ENCODE measurements at regions not wholly inside any gene's neighbourhood (a gene's known extent, or its start where the extent isn't known, plus 50 kb on each side); places are given as distances from the start of the nearest gene placed in this dataset.
"Not testable (repeated sequence)": the region's sequence is repeated elsewhere in the genome, so short reads cannot be mapped to it uniquely, and the experiment has no call there.

DNA sequence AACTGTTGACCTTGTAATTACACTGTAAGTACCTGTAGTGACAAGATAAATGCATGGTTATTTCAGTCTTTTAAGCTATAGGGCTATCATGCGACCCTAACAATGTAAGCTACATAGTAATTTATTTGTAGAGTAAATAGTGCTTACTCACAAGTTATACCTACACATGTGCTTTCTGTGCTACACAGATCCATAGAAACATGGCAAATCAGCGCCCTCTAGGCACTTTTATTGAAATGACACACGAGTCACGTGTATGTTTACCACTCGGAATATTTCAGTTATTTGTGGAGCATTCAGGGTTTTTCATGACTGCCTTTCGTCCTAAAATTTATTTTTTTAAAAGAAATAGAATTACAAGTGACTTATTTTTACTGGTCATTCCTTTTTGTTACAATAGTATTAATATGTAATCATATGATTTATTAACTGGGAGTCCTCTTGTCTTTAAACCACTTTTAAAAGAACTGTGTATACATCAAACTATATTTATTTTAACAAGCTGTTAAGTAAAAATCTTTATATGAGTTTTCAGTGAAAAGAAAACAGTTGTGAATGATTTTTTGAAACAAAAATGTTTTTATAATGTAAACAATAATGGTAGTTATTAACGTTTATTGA is 1242.3 kb upstream of the WWC1 start:
- no peak for DNase-seq (ENCODE audit: low read depth)

DNA sequence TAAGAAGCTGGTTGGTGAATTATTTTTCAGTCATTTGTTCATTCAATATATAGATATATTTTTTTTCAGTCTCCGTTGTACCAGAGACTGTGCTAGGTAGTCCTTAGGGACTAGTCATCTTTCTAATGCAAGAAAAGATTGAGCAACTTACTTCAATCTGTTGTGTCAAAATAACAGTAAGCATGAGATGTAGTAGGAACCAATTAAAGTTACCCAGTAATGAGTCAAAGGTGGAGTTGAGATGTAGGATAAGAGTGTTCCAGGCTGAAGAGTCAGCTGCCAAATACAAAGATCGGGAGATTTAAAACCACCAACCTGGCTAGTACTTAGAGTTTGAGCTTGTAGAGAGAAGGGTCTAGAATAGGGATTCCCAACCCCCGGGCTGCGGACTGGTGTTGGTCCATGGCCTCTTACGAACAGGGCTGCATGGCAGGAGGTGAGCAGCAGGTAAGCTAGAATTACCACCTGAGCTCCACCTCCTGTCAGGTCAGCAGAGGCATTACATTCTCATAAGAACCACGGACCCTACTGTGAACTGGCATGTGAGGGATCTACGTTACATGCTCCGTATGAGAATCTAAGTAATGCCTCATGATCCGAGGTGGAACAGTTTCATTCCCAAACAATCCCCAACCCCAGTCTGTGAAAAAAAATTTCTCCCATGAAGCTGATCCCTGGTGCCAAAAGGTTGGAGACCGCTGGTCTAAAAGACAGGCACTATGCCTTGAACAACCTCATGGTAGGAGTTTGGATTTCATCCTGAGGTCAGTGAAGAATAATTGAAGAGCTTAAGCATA is 1241.5 kb upstream of the WWC1 start:
- no peak for DNase-seq (ENCODE audit: low read depth)

DNA sequence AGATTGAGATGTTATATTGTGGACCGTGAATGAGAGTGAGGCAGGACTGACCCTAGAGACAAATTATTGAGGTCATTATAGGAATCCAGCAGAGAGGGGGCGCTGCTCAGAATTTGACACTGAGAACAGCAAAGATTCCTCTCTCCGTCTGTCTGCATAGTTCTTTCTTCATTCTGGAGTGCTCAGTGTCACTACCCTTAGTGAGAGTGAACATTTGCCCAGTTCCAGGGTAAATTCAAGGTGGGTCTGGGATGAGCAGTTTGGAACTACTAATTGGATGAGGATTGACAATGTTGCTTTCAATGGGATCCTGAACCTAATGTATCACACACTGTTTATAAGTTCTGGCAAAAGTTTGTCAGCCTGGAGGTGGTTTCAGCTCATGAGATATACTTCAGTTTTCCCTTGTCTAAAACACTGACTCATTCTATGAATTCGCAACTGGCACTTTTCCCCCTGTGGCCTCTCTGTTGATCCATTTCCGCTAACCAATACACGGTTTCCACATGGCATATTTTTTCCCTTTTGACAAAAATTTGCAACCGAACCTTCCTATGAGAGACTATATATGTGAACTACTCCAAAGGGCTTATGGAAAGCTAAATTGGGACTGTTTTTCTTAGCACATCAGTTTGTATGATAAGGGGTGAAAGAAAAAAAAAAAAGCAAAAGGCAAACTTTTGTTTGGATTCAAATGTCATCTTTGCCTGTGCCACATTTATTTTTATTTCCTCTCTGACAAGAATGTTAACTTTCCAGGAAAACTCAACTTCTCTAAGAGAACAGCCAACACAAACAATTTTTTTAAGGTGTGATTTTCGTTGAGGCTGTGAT is 1240.7 kb upstream of the WWC1 start:
- no peak for DNase-seq (ENCODE audit: low read depth)

DNA sequence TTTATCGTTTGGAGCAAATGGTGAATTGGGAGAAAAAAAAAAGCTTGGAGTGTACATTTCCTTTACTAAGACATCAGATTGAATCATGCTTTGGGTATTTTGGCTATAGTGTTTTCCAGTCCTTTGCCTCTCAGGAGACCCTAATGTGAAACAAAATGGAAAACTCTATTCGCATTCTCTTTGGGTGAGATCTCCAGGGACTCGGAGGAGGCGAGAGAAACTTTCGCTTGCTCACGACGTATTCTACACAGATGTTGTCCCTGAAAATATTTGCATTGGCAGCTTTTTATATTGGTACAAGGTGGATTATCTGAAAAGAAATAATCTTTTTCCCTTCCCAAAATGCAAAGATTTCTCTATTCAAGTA is 1240.1 kb upstream of the WWC1 start:
- DNase-seq (ENCODE audit: low read depth) = no peak

DNA sequence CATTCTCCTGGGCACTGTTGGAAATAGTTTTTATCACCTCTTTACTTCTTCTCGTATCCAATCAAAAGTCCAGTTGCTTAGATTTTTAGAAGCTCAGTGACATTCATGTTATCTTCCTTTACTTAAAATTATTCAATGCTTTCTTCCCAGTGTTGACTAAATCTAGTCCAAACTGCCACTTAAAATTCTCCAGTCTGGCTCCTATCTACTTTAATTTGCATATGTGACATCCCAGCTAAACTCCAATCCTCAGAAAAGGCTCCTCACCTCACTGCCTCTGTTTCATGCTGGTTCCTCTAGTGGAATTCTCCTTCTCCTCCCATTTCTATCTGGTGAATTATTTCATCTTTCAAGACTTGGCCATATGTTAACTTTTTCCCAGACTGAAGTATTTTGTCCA is 1238.7 kb upstream of the WWC1 start:
- DNase-seq (ENCODE audit: low read depth) = no peak

DNA sequence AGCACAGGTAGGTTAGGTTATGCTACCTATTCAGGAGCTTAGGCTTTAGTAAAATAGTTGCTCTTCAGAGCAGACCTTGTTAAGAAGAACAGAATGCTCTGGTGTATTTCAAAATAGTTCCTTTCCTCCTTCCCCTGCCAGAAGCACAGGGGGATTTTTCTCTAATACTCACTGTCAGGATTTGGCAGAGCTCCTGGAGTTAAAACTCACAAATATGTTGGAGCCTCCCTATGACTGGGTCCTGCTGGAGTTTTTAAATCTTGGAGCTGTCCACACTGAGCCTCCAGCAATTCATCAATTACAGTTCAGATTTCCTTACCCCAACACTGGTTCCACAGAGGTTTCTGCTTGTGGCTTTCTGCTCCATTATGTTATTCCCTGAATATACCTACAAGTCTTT is 1233.8 kb upstream of the WWC1 start:
- no peak for DNase-seq (ENCODE audit: low read depth)

DNA sequence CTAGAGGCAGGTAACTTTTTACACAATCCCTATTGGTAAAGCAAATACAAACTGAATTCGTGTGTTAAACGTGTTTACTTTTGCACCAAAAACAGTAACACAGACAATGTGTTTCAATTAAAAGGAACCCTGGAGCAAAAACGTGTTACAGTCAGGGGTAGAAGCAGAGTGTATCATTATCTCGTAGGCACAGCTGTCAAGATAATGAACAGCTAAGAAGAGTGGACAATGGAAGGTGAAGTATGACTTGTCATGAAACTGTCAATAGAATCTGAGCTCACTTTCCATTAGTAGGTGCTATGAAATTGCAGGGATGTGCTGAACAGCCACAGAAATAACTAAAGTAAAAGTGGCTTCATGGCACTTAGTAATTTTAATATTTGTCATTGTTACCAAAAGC is 1229.8 kb upstream of the WWC1 start:
- no peak for DNase-seq (ENCODE audit: low read depth)

DNA sequence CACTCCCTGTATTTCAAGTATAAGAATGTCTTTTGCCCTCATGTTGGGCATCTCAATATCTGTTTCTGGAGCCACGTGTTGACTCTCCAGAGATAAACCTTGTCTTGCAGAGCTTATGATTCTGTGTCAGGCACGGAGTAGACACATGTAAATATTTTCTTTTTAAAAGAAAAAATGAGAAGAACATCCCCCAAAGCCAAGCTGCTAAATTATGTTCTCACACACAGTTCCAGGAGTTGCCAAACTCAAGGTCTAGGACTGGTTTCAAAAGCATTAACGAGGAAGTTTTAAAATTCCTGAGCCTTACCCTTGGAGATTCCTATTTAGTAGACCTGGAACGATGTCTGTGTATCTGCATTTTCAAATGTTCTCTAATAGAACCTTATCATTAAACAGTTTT is 1228.3 kb upstream of the WWC1 start:
- DNase-seq (ENCODE audit: low read depth) = no peak

DNA sequence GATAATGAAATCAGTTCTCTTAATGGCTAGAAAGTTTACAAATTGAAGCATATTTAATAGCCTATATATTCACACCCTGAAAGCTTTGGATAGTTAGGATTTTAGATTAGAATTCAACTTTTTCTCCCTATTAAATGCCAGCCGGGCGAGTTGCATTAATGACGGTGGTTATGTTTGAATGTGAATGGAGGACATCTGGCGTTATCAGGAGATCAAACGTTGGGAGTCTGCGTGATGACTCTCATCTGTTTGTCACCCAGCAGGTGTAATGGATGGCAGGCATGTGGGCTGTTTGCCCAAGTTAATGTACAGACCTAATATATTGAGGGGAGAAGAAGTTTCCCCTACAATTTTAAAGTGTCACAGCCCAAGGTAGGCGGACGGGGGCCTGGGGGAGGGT is 1227.7 kb upstream of the WWC1 start:
- no peak for DNase-seq (ENCODE audit: low read depth)

DNA sequence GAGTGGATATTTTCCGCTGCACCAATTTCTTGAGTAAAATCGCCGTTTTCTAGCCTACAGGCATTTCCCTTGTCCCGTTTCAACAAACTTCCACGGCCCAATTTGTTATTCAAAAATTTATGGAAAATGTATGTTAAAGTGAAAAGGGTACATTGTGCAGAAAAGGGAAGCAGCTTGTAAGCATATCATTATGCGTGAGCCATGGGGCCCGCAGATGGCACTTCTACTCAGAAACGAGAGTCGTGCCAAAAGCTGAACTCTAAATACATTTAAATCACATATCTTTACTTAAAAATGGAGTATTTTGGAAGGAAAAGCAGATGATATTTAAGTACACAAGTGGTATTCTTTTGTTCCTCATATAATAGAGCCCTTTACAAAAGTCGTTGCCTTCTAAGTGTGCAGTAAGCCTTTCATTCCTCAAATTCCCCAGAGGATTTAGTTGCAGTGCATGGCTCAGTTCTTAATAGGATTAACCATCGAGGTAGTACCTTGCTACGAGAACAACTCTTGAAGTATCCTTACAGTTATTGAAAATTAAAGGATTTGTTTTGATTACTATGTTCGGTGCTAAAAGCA is 1227.2 kb upstream of the WWC1 start:
- no peak for DNase-seq (ENCODE audit: low read depth)

DNA sequence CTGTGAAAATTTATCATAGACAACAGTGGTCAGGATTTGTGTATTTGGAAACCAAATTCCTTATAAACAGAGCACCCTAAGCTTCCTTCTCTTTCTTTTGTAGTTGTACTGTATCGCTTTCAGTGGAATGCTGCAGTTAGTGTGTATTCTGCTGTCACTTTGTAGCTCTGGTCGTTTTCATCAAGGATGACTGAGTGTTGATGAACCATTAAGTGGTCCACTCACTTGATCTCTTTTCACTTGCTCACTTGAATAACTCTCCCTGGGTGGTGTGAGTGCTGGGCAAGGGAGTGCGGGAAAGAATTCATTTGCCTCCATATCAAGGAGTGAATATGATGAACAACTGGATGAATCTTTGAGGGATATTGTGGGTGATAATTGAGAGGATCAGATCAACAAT is 1225.7 kb upstream of the WWC1 start:
- no peak for DNase-seq (ENCODE audit: low read depth)

DNA sequence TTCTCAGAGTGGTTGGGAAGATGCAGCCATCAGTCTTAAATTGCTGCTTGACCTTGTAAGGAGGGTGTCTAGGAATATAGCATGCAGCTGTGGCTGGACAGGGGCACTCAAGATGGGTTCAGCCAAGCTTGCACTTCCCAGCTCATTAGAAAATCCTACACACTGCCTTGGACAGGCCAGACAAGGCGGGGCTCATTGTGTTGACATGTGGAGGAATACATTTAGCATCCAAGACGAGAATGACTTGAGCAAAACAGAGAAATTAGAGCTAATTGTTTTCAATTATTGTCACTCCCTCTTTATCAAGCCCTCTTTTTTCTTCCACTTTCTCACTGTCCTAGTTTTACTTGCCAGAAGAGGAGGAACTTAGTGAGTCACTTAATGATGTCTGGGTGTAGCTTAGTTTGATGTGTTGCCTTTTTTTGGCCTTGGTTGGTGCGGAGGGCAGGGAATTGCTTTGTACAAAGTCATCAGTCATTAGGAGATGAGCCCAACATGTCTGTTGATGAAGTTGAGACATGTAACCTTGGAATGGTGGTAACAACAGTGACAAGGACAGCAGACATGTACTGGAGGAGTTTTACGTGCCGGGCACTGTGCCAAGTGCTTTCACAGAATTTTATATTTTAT is 1219.3 kb upstream of the WWC1 start:
- no peak for DNase-seq (ENCODE audit: low read depth)

DNA sequence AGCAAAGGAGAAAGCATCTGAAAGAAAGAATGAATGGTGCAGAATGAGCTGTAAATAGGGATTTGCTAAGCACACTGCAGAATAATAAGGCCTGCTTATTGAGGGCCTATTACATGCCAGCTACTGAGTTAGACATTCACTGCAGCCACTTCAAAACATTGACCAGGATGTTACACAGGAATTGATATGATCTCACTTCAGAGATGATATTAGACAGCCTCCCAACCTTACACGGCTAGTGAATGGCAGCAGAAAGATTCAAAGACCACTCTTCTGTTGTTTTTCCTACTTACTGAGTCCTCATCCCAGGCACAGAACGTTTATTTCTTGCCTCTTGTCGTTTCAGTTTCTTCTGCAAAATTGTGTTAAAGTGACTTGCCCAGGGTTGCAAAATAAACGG is 1209.9 kb upstream of the WWC1 start:
- no peak for DNase-seq (ENCODE audit: low read depth)

DNA sequence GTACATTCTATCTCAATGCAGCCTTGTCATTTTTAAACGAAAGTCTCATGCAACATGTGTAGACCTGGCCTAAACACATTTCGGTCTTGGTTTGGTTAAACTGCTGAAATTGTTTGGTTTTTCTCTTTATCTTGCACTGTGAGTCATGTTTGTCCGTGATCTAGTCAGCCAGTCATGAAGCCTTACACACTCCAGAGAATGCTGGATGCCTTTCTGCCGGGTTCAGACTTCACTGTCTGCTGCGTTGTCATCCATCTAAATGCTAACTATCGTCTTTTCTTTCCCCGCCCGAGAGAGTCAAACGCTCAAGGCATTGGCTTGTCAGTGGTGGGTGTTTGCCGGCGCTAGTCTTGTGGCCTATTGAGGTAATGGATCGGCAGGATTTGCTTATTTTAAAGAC is 1194.6 kb upstream of the WWC1 start:
- DNase-seq (ENCODE audit: low read depth) = no peak

DNA sequence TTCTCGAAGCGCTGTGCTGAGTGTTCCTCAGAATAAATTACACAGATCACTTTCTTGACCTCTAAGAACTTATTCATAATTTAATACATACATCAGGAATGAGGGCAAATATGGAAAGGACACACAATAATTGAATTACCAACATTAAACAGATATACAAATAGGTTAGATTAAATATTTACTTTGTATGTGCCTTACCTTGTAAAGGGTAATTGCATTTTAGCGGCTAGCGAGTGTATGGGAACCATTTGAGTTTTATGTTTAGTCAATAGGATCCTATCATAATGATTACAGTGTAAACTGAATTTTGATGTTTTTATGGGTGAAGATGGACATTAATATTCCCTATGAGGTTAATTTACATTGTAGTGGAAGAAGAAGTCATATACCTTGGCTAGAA is 1187.1 kb upstream of the WWC1 start:
- no peak for DNase-seq (ENCODE audit: low read depth)

DNA sequence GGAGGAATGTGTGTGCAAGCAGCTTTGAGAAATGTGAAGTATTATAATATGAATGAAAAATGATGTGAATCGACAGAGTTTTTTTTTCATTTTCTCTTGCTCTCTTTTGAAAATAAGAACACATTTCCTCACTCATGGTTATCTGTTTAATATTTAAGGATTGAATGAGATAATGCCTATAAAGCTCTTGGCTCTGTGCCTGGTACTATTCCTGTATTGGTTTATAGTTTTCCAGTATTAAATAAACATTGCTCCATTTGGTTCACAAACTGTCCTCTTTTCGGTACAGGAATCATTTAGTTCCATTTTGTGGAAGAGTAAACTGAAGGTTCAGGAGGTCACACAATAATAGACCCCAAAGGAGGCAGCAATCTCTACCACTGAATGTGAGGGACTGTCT is 1185.5 kb upstream of the WWC1 start:
- DNase-seq (ENCODE audit: low read depth) = no peak

DNA sequence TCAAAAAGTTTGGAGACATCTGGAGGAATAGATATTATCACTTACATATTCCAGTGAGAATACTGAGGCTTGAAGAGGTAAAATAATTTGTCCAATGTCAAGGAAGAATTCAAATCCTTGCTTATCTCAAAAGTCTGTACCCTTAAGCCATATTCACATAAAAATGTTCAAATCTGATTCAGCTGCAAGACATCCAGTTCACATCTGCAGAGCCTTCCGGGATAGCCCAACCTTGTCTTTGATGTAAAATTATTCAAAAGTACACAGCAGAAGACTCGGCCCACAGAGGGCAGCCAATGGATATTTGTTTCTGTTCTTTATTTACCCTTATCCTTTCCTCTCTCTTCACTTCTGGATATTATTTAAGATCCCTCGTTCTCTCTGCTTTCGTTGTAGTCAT is 1183.8 kb upstream of the WWC1 start:
- no peak for DNase-seq (ENCODE audit: low read depth)

DNA sequence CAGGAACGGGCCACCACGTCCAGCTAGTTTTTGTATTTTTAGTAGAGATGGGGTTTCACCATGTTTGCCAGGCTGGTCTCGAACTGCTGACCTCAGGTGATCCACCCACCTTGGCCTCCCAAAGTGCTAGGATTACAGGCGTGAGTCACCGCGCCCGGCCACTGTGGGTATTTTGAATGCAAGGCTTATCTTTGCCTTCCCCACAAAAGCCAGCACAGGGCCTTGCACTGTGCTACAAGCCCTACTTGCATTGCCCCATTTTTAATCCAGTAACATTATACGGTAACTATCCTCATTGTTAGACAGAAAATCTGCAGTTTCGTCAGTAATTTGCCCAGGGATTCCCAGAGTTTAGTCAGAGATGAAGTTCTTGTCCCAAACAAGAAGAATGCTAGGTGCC is 1183.2 kb upstream of the WWC1 start:
- DNase-seq (ENCODE audit: low read depth) = not testable (repeated sequence)

DNA sequence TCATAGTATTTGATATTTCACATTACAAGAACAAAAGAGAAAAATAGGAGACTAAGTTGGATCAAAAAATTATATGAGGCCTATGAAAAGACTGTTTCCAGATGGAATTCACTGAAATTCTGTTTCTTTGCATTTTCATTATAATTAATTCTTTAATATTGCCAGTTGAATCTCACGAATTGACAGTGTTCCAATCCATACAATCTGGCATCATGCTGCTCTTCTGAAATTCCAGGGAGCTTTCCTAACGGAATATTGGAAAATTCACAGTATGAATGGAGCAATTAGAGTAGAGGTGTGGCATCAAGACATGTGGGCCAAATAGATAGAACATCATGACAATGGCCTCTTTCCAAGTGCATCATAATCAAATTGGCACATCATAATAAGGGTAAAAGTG is 1178.9 kb upstream of the WWC1 start:
- no peak for DNase-seq (ENCODE audit: low read depth)

DNA sequence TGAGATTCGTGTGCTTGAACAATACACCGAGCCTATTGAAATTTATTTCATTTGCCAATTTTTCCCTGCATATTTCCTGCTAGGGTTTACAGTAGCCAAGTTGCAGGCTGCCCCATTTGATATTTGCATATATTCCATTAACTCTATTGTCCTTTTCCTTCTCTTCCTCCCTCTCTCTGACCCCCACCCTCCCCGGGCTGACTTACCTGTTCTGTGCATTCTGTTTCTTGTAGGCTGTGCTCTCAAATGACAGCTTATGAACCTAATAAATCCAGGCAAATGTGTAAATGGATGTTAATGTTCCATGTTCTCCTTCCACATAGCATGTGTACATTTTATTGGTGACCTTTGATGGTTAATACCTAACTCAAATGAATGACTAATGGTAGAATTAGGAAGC is 1169.2 kb upstream of the WWC1 start:
- DNase-seq (ENCODE audit: low read depth) = no peak

DNA sequence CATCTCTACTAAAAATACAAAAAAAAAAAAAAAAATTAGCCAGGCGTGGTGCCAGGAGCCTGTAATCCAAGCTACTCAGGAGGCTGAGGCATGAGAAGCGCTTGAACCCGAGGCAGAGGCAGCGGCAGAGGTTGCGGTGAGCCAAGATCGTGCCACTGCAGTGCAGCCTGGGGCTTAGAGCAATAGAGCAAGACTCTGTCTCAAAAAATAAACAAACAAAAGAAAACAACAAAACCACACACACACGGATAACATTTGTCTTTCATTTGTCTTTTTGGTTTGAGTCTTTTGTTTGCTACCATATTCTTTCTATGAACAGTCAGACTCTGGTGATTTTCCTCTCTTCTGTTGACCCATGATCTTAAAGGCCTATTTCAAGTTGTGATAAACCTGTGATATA is 1168.3 kb upstream of the WWC1 start:
- no peak for DNase-seq (ENCODE audit: low read depth)

DNA sequence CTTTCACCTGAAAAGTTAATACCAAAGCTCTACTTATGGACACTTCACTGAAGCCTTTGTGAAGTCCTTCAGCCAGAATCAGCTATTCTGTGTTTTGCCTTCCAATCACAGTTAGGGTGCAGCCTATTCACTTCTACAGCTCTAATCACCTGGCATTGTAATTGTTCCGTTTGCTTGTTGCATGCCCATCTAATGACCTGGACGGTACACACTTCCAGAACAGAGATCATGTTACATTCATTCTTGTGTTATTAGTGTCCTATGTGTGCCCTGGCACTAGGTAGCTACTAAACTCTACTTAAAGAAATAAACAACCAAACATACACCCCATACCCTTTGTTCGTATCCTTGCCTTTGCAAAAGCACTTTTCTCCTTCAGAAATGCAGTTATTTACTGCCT is 1162.9 kb upstream of the WWC1 start:
- DNase-seq (ENCODE audit: low read depth) = no peak

All from stimulated activated CD8-positive, alpha-beta memory T cell treated with anti-CD3 and anti-CD28 coated beads, Interleukin-15, amount 100 ng/mL, for 1 hour (primary cell).